HG03565 (cell line): ENCODE measurements at regions not wholly inside any gene's neighbourhood (a gene's known extent, or its start where the extent isn't known, plus 50 kb on each side); places are given as distances from the start of the nearest gene placed in this dataset.

ENCODE experiments used
- ATAC-seq: cut with Tn5 transposase; IDR thresholded peaks from one replicate; pipeline ENCODE4 v1.9.1; 2021; ENCODE audit warnings: mild to moderate bottlenecking, moderate library complexity; ENCODE audit not compliant: unreplicated experiment

- ATAC-seq, result no peak
Observed at GRCh38 chr2:18427762-18428161, 132.7 kb downstream of the RDH14 start.

- no peak for ATAC-seq
Observed at GRCh38 chr2:18426174-18426573, 134.3 kb downstream of the RDH14 start.

GRCh38 chr2:18425210-18425703 lies 135.2 kb downstream of the RDH14 start:
- no peak for ATAC-seq

GRCh38 chr2:18423636-18424035 lies 136.8 kb downstream of the RDH14 start:
- ATAC-seq, result no peak

- no peak for ATAC-seq
Observed at GRCh38 chr2:18422432-18423165, 137.9 kb downstream of the RDH14 start.

- no peak for ATAC-seq
Observed at GRCh38 chr2:18413676-18414396, 146.6 kb downstream of the RDH14 start.

GRCh38 chr2:18412980-18413675 lies 147.3 kb downstream of the RDH14 start:
- no peak for ATAC-seq

GRCh38 chr2:18411626-18412025 lies 148.8 kb downstream of the RDH14 start:
- ATAC-seq, result no peak

- no peak for ATAC-seq
Observed at GRCh38 chr2:18410543-18410942, 149.9 kb downstream of the RDH14 start.

GRCh38 chr2:18408638-18409037 lies 151.8 kb downstream of the RDH14 start:
- ATAC-seq, result no peak

- no peak for ATAC-seq
Observed at GRCh38 chr2:18406219-18406618, 154.2 kb downstream of the RDH14 start.

GRCh38 chr2:18404708-18405107 lies 155.7 kb downstream of the RDH14 start:
- no peak for ATAC-seq

- no peak for ATAC-seq
Observed at GRCh38 chr2:18403921-18404522, 156.4 kb downstream of the RDH14 start.

- ATAC-seq, result no peak
Observed at GRCh38 chr2:18402831-18403230, 157.6 kb downstream of the RDH14 start.

GRCh38 chr2:18401471-18401870 lies 159.0 kb downstream of the RDH14 start:
- no peak for ATAC-seq

- ATAC-seq, result no peak
Observed at GRCh38 chr2:18399601-18400000, 160.9 kb downstream of the RDH14 start.

GRCh38 chr2:18398833-18399232 lies 161.6 kb downstream of the RDH14 start:
- no peak for ATAC-seq

GRCh38 chr2:18396329-18397010 lies 164.0 kb downstream of the RDH14 start:
- ATAC-seq, result no peak

- ATAC-seq, result no peak
Observed at GRCh38 chr2:18395555-18395954, 164.9 kb downstream of the RDH14 start.

GRCh38 chr2:18387441-18388206 lies 172.8 kb downstream of the RDH14 start:
- peak; percentile 84 for ATAC-seq
